H1 (cell line): ENCODE measurements at regions not wholly inside any gene's neighbourhood (a gene's known extent, or its start where the extent isn't known, plus 50 kb on each side); places are given as distances from the start of the nearest gene placed in this dataset.

Experiments used
- CTCF ChIA-PET: fragments of 300-600 bp; sonication (Branson Sonifier 250); formaldehyde crosslinking; loops from one replicate; lab custom pipeline; 2021; ENCODE audit not compliant: partially characterized antibody; lab: Charles Lee
- POLR2A ChIA-PET: fragments of 300-600 bp; sonication (Branson Sonifier 250); formaldehyde crosslinking; loops from one replicate; lab custom pipeline; 2021; ENCODE audit warnings: inconsistent platforms; ENCODE audit not compliant: partially characterized antibody; lab: Charles Lee
- DNase-seq, 2 experiments: peaks; one replicate each; pipeline versions ENCODE4 v3.0.0 to v3.0.0-alpha.2; 2010 to 2022; ENCODE audit warnings: low spot score in 2 of 2, low read depth in 1 of 2, mixed read lengths in 1 of 2
- FAIRE-seq: peaks from 2 replicates; lab custom pipeline; 2011; peaks lifted over from hg19 to GRCh38; lab: Jason Lieb, UNC
- H2AFZ ChIP-seq: 2 replicates; pipeline ENCODE4 v1.8.1; 2012; ENCODE audit warnings: low read length, inconsistent platforms
- H2AK5ac ChIP-seq: 2 replicates; pipeline ENCODE4 v1.6.1; 2013; ENCODE audit warnings: low read depth, low read length
- H2BK120ac ChIP-seq: replicated peaks from 2 replicates; pipeline ENCODE3; 2013; ENCODE audit warnings: low read depth, low read length, inconsistent platforms
- H2BK12ac ChIP-seq: 2 replicates; pipeline ENCODE4 v1.6.1; 2013; ENCODE audit warnings: low read depth, low read length
- H2BK15ac ChIP-seq: 2 replicates; pipeline ENCODE4 v1.6.1; 2013; ENCODE audit warnings: low read length
- H2BK20ac ChIP-seq: 2 replicates; pipeline ENCODE4 v1.6.1; 2013; ENCODE audit warnings: low read length
- H2BK5ac ChIP-seq: 2 replicates; pipeline ENCODE4 v1.6.1; 2013; ENCODE audit warnings: low read depth, low read length
- H3K14ac ChIP-seq: 2 replicates; pipeline ENCODE4 v1.6.1; 2013; ENCODE audit warnings: inconsistent platforms; ENCODE audit not compliant: insufficient read length
- H3K18ac ChIP-seq: 2 replicates; pipeline ENCODE4 v1.6.1; 2013; ENCODE audit warnings: low read length; ENCODE audit errors: extremely low read depth
- H3K23ac ChIP-seq: 2 replicates; pipeline ENCODE4 v1.6.1; 2013; ENCODE audit warnings: inconsistent platforms; ENCODE audit not compliant: insufficient read length
- H3K23me2 ChIP-seq: 2 replicates; pipeline ENCODE4 v1.6.1; 2013; ENCODE audit warnings: low read depth, low read length
- H3K27ac ChIP-seq: 2 replicates; pipeline ENCODE4 v1.6.1; 2011; ENCODE audit warnings: low read depth, low read length, inconsistent platforms
- H3K27me3 ChIP-seq, 4 experiments: replicated peaks in 1 of 4; 1 replicate in 1 of 4; 2 replicates in 3 of 4; pipeline versions ENCODE4 v1.6.1 to v1.8.1; 2011 to 2013; ENCODE audit warnings: low read length in 3 of 4, mild to moderate bottlenecking in 3 of 4, inconsistent platforms in 2 of 4, mixed read lengths in 2 of 4, moderate library complexity in 1 of 4; ENCODE audit not compliant: control insufficient read depth in 3 of 4, insufficient read depth in 3 of 4; ENCODE audit errors: extremely low read depth in 1 of 4
- H3K36me3 ChIP-seq, 4 experiments: 2 replicates each; pipeline versions ENCODE4 v1.6.1 to v1.8.1; 2011 to 2013; ENCODE audit warnings: mild to moderate bottlenecking in 4 of 4, low read length in 3 of 4, moderate library complexity in 2 of 4, control low read depth in 1 of 4, inconsistent platforms in 1 of 4; ENCODE audit not compliant: insufficient read depth in 4 of 4, control insufficient read depth in 2 of 4
- H3K4ac ChIP-seq: replicated peaks from 2 replicates; pipeline ENCODE3; 2013; ENCODE audit warnings: low read length, low read depth, mixed read lengths, inconsistent platforms; ENCODE audit not compliant: insufficient read length
- H3K4me1 ChIP-seq, 4 experiments: replicated peaks in 1 of 4; 1 replicate in 1 of 4; 2 replicates in 3 of 4; pipeline versions ENCODE4 v1.6.1 to v1.8.1; 2011 to 2013; ENCODE audit warnings: low read length in 3 of 4, inconsistent platforms in 2 of 4, mixed read lengths in 1 of 4; ENCODE audit not compliant: insufficient read depth in 4 of 4, control insufficient read depth in 3 of 4
- H3K4me2 ChIP-seq, 2 experiments: 2 replicates each; pipeline versions ENCODE4 v1.6.1 to v1.8.1; 2011 to 2013; ENCODE audit warnings: low read depth in 2 of 2, low read length in 2 of 2, control low read depth in 1 of 2, inconsistent platforms in 1 of 2, mild to moderate bottlenecking in 1 of 2; ENCODE audit not compliant: insufficient read depth in 1 of 2
- H3K4me3 ChIP-seq, 4 experiments: fragments of 200-600, 300-600 bp in 1 of 4; sonication (generic), shearing (Covaris generic), sonication (Bioruptor Twin) in 1 of 4; 2 replicates each; pipeline versions ENCODE4 v1.5.1 to v1.8.1; 2011 to 2016; ENCODE audit warnings: low read length in 4 of 4, low read depth in 3 of 4, control low read depth in 2 of 4, inconsistent platforms in 2 of 4, mild to moderate bottlenecking in 2 of 4, mixed read lengths in 1 of 4, moderate library complexity in 1 of 4; ENCODE audit not compliant: insufficient read depth in 2 of 4; ENCODE audit errors: extremely low read depth in 1 of 4
- H3K56ac ChIP-seq: replicated peaks from 2 replicates; pipeline ENCODE3; 2013; ENCODE audit warnings: low read depth, mild to moderate bottlenecking, mixed read lengths, low read length, inconsistent platforms; ENCODE audit not compliant: insufficient read length
- H3K79me1 ChIP-seq: 2 replicates; pipeline ENCODE4 v1.6.1; 2013; ENCODE audit warnings: low read depth, low read length, control low read depth
- H3K79me2 ChIP-seq, 2 experiments: 2 replicates each; pipeline versions ENCODE4 v1.6.1 to v1.8.1; 2012 to 2013; ENCODE audit warnings: low read length in 2 of 2, mild to moderate bottlenecking in 2 of 2, inconsistent platforms in 1 of 2; ENCODE audit not compliant: insufficient read depth in 2 of 2, control insufficient read depth in 1 of 2
- H3K9ac ChIP-seq, 4 experiments: replicated peaks in 1 of 4; 1 replicate in 1 of 4; 2 replicates in 3 of 4; pipeline versions ENCODE4 v1.6.1 to v1.8.1; 2011 to 2013; ENCODE audit warnings: low read depth in 3 of 4, low read length in 3 of 4, control low read depth in 2 of 4, mild to moderate bottlenecking in 2 of 4, moderate library complexity in 2 of 4, inconsistent platforms in 1 of 4; ENCODE audit errors: extremely low read depth in 1 of 4
- H3K9me3 ChIP-seq, 2 experiments: 2 replicates each; pipeline versions ENCODE4 v1.6.1 to v1.8.1; 2012 to 2013; ENCODE audit warnings: mild to moderate bottlenecking in 2 of 2, moderate library complexity in 2 of 2, control low read depth in 1 of 2, inconsistent platforms in 1 of 2, low read depth in 1 of 2, low read length in 1 of 2, mixed read lengths in 1 of 2; ENCODE audit not compliant: insufficient read depth in 2 of 2
- H4K20me1 ChIP-seq, 2 experiments: replicated peaks in 1 of 2; 2 replicates each; pipeline versions ENCODE3 to v1.8.1; 2011 to 2013; ENCODE audit warnings: inconsistent platforms in 2 of 2, low read length in 2 of 2, mild to moderate bottlenecking in 1 of 2; ENCODE audit not compliant: insufficient read depth in 2 of 2, control insufficient read depth in 1 of 2
- H4K5ac ChIP-seq: 2 replicates; pipeline ENCODE4 v1.6.1; 2013; ENCODE audit warnings: low read length, low read depth, mixed read lengths, inconsistent platforms; ENCODE audit not compliant: insufficient read length
- H4K8ac ChIP-seq: 2 replicates; pipeline ENCODE4 v1.8.0; 2013; ENCODE audit warnings: mild to moderate bottlenecking, moderate library complexity, low read length, inconsistent platforms; ENCODE audit not compliant: insufficient read depth; ENCODE audit errors: extremely low read depth
- H4K91ac ChIP-seq: replicated peaks from 2 replicates; pipeline ENCODE3; 2013; ENCODE audit warnings: low read length, mixed read lengths, inconsistent platforms; ENCODE audit not compliant: insufficient read length
- ATF2 ChIP-seq: IDR thresholded peaks from 2 replicates; pipeline ENCODE4 v1.6.1; 2012; ENCODE audit warnings: low read length, inconsistent platforms
- CHD1 ChIP-seq: IDR thresholded peaks from 2 replicates; pipeline ENCODE4 v1.6.1; 2012; ENCODE audit warnings: low read depth, low read length, improper control_type of control experiment
- CHD2 ChIP-seq: IDR thresholded peaks from 2 replicates; pipeline ENCODE4 v1.6.1; 2012; ENCODE audit warnings: low read length, improper control_type of control experiment
- HDAC6 ChIP-seq: IDR thresholded peaks from one replicate; pipeline ENCODE4 v1.7.1; 2012; ENCODE audit warnings: low read depth, mild to moderate bottlenecking, inconsistent platforms, low read length, moderate library complexity
- JUND ChIP-seq: IDR thresholded peaks from 2 replicates; pipeline ENCODE4 v1.6.1; 2011; ENCODE audit warnings: mild to moderate bottlenecking, improper control_type of control experiment, low read length
- MAFK ChIP-seq: IDR thresholded peaks from 2 replicates; pipeline ENCODE4 v1.6.1; 2012; ENCODE audit warnings: low read depth, mild to moderate bottlenecking, improper control_type of control experiment, low read length
- MAX ChIP-seq: IDR thresholded peaks from 2 replicates; pipeline ENCODE4 v1.6.1; 2012; ENCODE audit warnings: inconsistent platforms
- NANOG ChIP-seq: IDR thresholded peaks from 2 replicates; pipeline ENCODE4 v1.6.1; 2011; ENCODE audit warnings: low read length, low read depth, mild to moderate bottlenecking, inconsistent platforms; ENCODE audit not compliant: insufficient read depth, poor library complexity, severe bottlenecking
- PHF8 ChIP-seq: fragments of 200-600 bp; sonication (generic); conservative IDR thresholded peaks from 2 replicates; pipeline ENCODE4 v1.7.1; 2012; ENCODE audit warnings: low read depth, mild to moderate bottlenecking, inconsistent platforms, low read length, moderate library complexity
- RFX5 ChIP-seq: IDR thresholded peaks from 2 replicates; pipeline ENCODE4 v1.6.1; 2011; ENCODE audit warnings: low read depth, low read length, improper control_type of control experiment, borderline replicate concordance
- RXRA ChIP-seq: IDR thresholded peaks from 2 replicates; pipeline ENCODE4 v1.6.1; 2011; ENCODE audit warnings: low read depth, mild to moderate bottlenecking, low read length, moderate library complexity; ENCODE audit not compliant: insufficient read depth
- SAP30 ChIP-seq: fragments of 300-600 bp; sonication (generic); IDR thresholded peaks from 2 replicates; pipeline ENCODE4 v1.7.1; 2012; ENCODE audit warnings: low read length, moderate library complexity, mild to moderate bottlenecking, inconsistent platforms; ENCODE audit not compliant: insufficient read depth, insufficient replicate concordance
- SIN3A ChIP-seq, 2 experiments: IDR thresholded peaks in 1 of 2; conservative IDR thresholded peaks in 1 of 2; 2 replicates each; pipeline ENCODE4 v1.6.1; 2011 to 2012; ENCODE audit warnings: low read length in 2 of 2, improper control_type of control experiment in 1 of 2, low read depth in 1 of 2, mild to moderate bottlenecking in 1 of 2
- WGBS, 2 experiments: shearing (Covaris generic) in 1 of 2; methylation state at CpG; one replicate each; pipeline versions ENCODE4 v1.1.6 to v1.1.7; 2013 to 2015; ENCODE audit warnings: low lambda C conversion rate in 2 of 2, mixed read lengths in 2 of 2, inconsistent platforms in 1 of 2, low coverage in 1 of 2, missing lambda C conversion rate in 1 of 2; ENCODE audit not compliant: insufficient replicate concordance in 2 of 2, insufficient coverage in 1 of 2, insufficient read length in 1 of 2; ENCODE audit errors: extremely low coverage in 1 of 2, missing lambda C conversion rate in 1 of 2; 5-methylcytosine and 5-hydroxymethylcytosine counted together

GRCh38 chr5:107306594-107306993, 364.1 kb downstream of the EFNA5 start:
- no peak for FAIRE-seq
- no peak for TF ChIP-seq ATF2
- no peak for TF ChIP-seq MAFK
- TF ChIP-seq MAX: no peak
- TF ChIP-seq PHF8: no peak
- TF ChIP-seq SAP30: no peak
- no peak for TF ChIP-seq CHD2
- TF ChIP-seq JUND: no peak
- no peak for TF ChIP-seq NANOG
- TF ChIP-seq SIN3A (conservative IDR thresholded peaks at IDR 0.05 in 1 of 2, IDR thresholded peaks at IDR 0.05 in 1 of 2; ENCODE audit: low read depth in 1 of 2, low read length in 2 of 2): no peak
- TF ChIP-seq RXRA: no peak
- TF ChIP-seq HDAC6: no peak
- no peak for TF ChIP-seq CHD1
- no peak for TF ChIP-seq RFX5

More at GRCh38 chr5:107306594-107306993, 364.1 kb downstream of the EFNA5 start:
- Histone ChIP-seq H3K9me3 (no peaks in the 10 kb centered on the region), H3K36me3 (no peaks in the 10 kb centered on the region), H2BK20ac (no peak overlapping the region), H3K79me1 (no peaks in the 10 kb centered on the region), H2AK5ac (no peak overlapping the region), H3K4me2 (no peak overlapping the region), H3K4me3 (no peak overlapping the region), H3K14ac (no peak overlapping the region), H3K27me3 (no peaks in the 10 kb centered on the region), H4K8ac (no peak overlapping the region), H3K4me1 (no peaks in the 10 kb centered on the region), H3K18ac (no peak overlapping the region), H2BK5ac (no peak overlapping the region), H4K91ac (no peak overlapping the region), H3K4ac (no peak overlapping the region), H3K9ac (no peak overlapping the region), H3K56ac (no peak overlapping the region), H3K27ac (no peak overlapping the region), H3K23ac (no peak overlapping the region), H3K23me2 (no peaks in the 10 kb centered on the region), H4K5ac (no peak overlapping the region), H3K79me2 (no peaks in the 10 kb centered on the region), H4K20me1 (no peaks in the 10 kb centered on the region), H2BK15ac (no peak overlapping the region), H2BK12ac (no peak overlapping the region), H2BK120ac (no peak overlapping the region), H2AFZ (no peak overlapping the region)
- ChIA-PET POLR2A (no interaction called here), CTCF (interaction anchor here (1.0 to 1.6 kb wide), 2 partner anchors 58 to 191 kb away, joined by 3 to 7 read pairs; no protein-coding TSS in a partner anchor)
- no peak for DNase-seq
- WGBS, 2 experiments: 90% methylated on average over 3 of the region's 3 CpGs; no CpG with 5 or more reads in 1 of the 2 experiments
